H1 (cell line): ENCODE measurements at regions not wholly inside any gene's neighbourhood (a gene's known extent, or its start where the extent isn't known, plus 50 kb on each side); places are given as distances from the start of the nearest gene placed in this dataset.

Experiments
- CTCF ChIA-PET: fragments of 300-600 bp; sonication (Branson Sonifier 250); formaldehyde crosslinking; loops from one replicate; lab custom pipeline; 2021; ENCODE audit not compliant: partially characterized antibody; lab: Charles Lee
- POLR2A ChIA-PET: fragments of 300-600 bp; sonication (Branson Sonifier 250); formaldehyde crosslinking; loops from one replicate; lab custom pipeline; 2021; ENCODE audit warnings: inconsistent platforms; ENCODE audit not compliant: partially characterized antibody; lab: Charles Lee
- DNase-seq, 2 experiments: peaks; one replicate each; pipeline versions ENCODE4 v3.0.0 to v3.0.0-alpha.2; 2010 to 2022; ENCODE audit warnings: low spot score in 2 of 2, low read depth in 1 of 2, mixed read lengths in 1 of 2
- FAIRE-seq: peaks from 2 replicates; lab custom pipeline; 2011; peaks lifted over from hg19 to GRCh38; lab: Jason Lieb, UNC
- H2AFZ ChIP-seq: 2 replicates; pipeline ENCODE4 v1.8.1; 2012; ENCODE audit warnings: low read length, inconsistent platforms
- H2AK5ac ChIP-seq: 2 replicates; pipeline ENCODE4 v1.6.1; 2013; ENCODE audit warnings: low read depth, low read length
- H2BK120ac ChIP-seq: replicated peaks from 2 replicates; pipeline ENCODE3; 2013; ENCODE audit warnings: low read depth, low read length, inconsistent platforms
- H2BK12ac ChIP-seq: 2 replicates; pipeline ENCODE4 v1.6.1; 2013; ENCODE audit warnings: low read depth, low read length
- H2BK15ac ChIP-seq: 2 replicates; pipeline ENCODE4 v1.6.1; 2013; ENCODE audit warnings: low read length
- H2BK20ac ChIP-seq: 2 replicates; pipeline ENCODE4 v1.6.1; 2013; ENCODE audit warnings: low read length
- H2BK5ac ChIP-seq: 2 replicates; pipeline ENCODE4 v1.6.1; 2013; ENCODE audit warnings: low read depth, low read length
- H3K14ac ChIP-seq: 2 replicates; pipeline ENCODE4 v1.6.1; 2013; ENCODE audit warnings: inconsistent platforms; ENCODE audit not compliant: insufficient read length
- H3K18ac ChIP-seq: 2 replicates; pipeline ENCODE4 v1.6.1; 2013; ENCODE audit warnings: low read length; ENCODE audit errors: extremely low read depth
- H3K23ac ChIP-seq: 2 replicates; pipeline ENCODE4 v1.6.1; 2013; ENCODE audit warnings: inconsistent platforms; ENCODE audit not compliant: insufficient read length
- H3K23me2 ChIP-seq: 2 replicates; pipeline ENCODE4 v1.6.1; 2013; ENCODE audit warnings: low read depth, low read length
- H3K27ac ChIP-seq: 2 replicates; pipeline ENCODE4 v1.6.1; 2011; ENCODE audit warnings: low read depth, low read length, inconsistent platforms
- H3K27me3 ChIP-seq, 4 experiments: replicated peaks in 1 of 4; 1 replicate in 1 of 4; 2 replicates in 3 of 4; pipeline versions ENCODE4 v1.6.1 to v1.8.1; 2011 to 2013; ENCODE audit warnings: low read length in 3 of 4, mild to moderate bottlenecking in 3 of 4, inconsistent platforms in 2 of 4, mixed read lengths in 2 of 4, moderate library complexity in 1 of 4; ENCODE audit not compliant: control insufficient read depth in 3 of 4, insufficient read depth in 3 of 4; ENCODE audit errors: extremely low read depth in 1 of 4
- H3K36me3 ChIP-seq, 4 experiments: 2 replicates each; pipeline versions ENCODE4 v1.6.1 to v1.8.1; 2011 to 2013; ENCODE audit warnings: mild to moderate bottlenecking in 4 of 4, low read length in 3 of 4, moderate library complexity in 2 of 4, control low read depth in 1 of 4, inconsistent platforms in 1 of 4; ENCODE audit not compliant: insufficient read depth in 4 of 4, control insufficient read depth in 2 of 4
- H3K4ac ChIP-seq: replicated peaks from 2 replicates; pipeline ENCODE3; 2013; ENCODE audit warnings: low read length, low read depth, mixed read lengths, inconsistent platforms; ENCODE audit not compliant: insufficient read length
- H3K4me1 ChIP-seq, 4 experiments: replicated peaks in 1 of 4; 1 replicate in 1 of 4; 2 replicates in 3 of 4; pipeline versions ENCODE4 v1.6.1 to v1.8.1; 2011 to 2013; ENCODE audit warnings: low read length in 3 of 4, inconsistent platforms in 2 of 4, mixed read lengths in 1 of 4; ENCODE audit not compliant: insufficient read depth in 4 of 4, control insufficient read depth in 3 of 4
- H3K4me2 ChIP-seq, 2 experiments: 2 replicates each; pipeline versions ENCODE4 v1.6.1 to v1.8.1; 2011 to 2013; ENCODE audit warnings: low read depth in 2 of 2, low read length in 2 of 2, control low read depth in 1 of 2, inconsistent platforms in 1 of 2, mild to moderate bottlenecking in 1 of 2; ENCODE audit not compliant: insufficient read depth in 1 of 2
- H3K4me3 ChIP-seq, 4 experiments: fragments of 200-600, 300-600 bp in 1 of 4; sonication (generic), shearing (Covaris generic), sonication (Bioruptor Twin) in 1 of 4; 2 replicates each; pipeline versions ENCODE4 v1.5.1 to v1.8.1; 2011 to 2016; ENCODE audit warnings: low read length in 4 of 4, low read depth in 3 of 4, control low read depth in 2 of 4, inconsistent platforms in 2 of 4, mild to moderate bottlenecking in 2 of 4, mixed read lengths in 1 of 4, moderate library complexity in 1 of 4; ENCODE audit not compliant: insufficient read depth in 2 of 4; ENCODE audit errors: extremely low read depth in 1 of 4
- H3K56ac ChIP-seq: replicated peaks from 2 replicates; pipeline ENCODE3; 2013; ENCODE audit warnings: low read depth, mild to moderate bottlenecking, mixed read lengths, low read length, inconsistent platforms; ENCODE audit not compliant: insufficient read length
- H3K79me1 ChIP-seq: 2 replicates; pipeline ENCODE4 v1.6.1; 2013; ENCODE audit warnings: low read depth, low read length, control low read depth
- H3K79me2 ChIP-seq, 2 experiments: 2 replicates each; pipeline versions ENCODE4 v1.6.1 to v1.8.1; 2012 to 2013; ENCODE audit warnings: low read length in 2 of 2, mild to moderate bottlenecking in 2 of 2, inconsistent platforms in 1 of 2; ENCODE audit not compliant: insufficient read depth in 2 of 2, control insufficient read depth in 1 of 2
- H3K9ac ChIP-seq, 4 experiments: replicated peaks in 1 of 4; 1 replicate in 1 of 4; 2 replicates in 3 of 4; pipeline versions ENCODE4 v1.6.1 to v1.8.1; 2011 to 2013; ENCODE audit warnings: low read depth in 3 of 4, low read length in 3 of 4, control low read depth in 2 of 4, mild to moderate bottlenecking in 2 of 4, moderate library complexity in 2 of 4, inconsistent platforms in 1 of 4; ENCODE audit errors: extremely low read depth in 1 of 4
- H3K9me3 ChIP-seq, 2 experiments: 2 replicates each; pipeline versions ENCODE4 v1.6.1 to v1.8.1; 2012 to 2013; ENCODE audit warnings: mild to moderate bottlenecking in 2 of 2, moderate library complexity in 2 of 2, control low read depth in 1 of 2, inconsistent platforms in 1 of 2, low read depth in 1 of 2, low read length in 1 of 2, mixed read lengths in 1 of 2; ENCODE audit not compliant: insufficient read depth in 2 of 2
- H4K20me1 ChIP-seq, 2 experiments: replicated peaks in 1 of 2; 2 replicates each; pipeline versions ENCODE3 to v1.8.1; 2011 to 2013; ENCODE audit warnings: inconsistent platforms in 2 of 2, low read length in 2 of 2, mild to moderate bottlenecking in 1 of 2; ENCODE audit not compliant: insufficient read depth in 2 of 2, control insufficient read depth in 1 of 2
- H4K5ac ChIP-seq: 2 replicates; pipeline ENCODE4 v1.6.1; 2013; ENCODE audit warnings: low read length, low read depth, mixed read lengths, inconsistent platforms; ENCODE audit not compliant: insufficient read length
- H4K8ac ChIP-seq: 2 replicates; pipeline ENCODE4 v1.8.0; 2013; ENCODE audit warnings: mild to moderate bottlenecking, moderate library complexity, low read length, inconsistent platforms; ENCODE audit not compliant: insufficient read depth; ENCODE audit errors: extremely low read depth
- H4K91ac ChIP-seq: replicated peaks from 2 replicates; pipeline ENCODE3; 2013; ENCODE audit warnings: low read length, mixed read lengths, inconsistent platforms; ENCODE audit not compliant: insufficient read length
- BRCA1 ChIP-seq: IDR thresholded peaks from 2 replicates; pipeline ENCODE4 v1.6.1; 2012; ENCODE audit warnings: low read depth, low read length, improper control_type of control experiment
- CHD2 ChIP-seq: IDR thresholded peaks from 2 replicates; pipeline ENCODE4 v1.6.1; 2012; ENCODE audit warnings: low read length, improper control_type of control experiment
- WGBS, 2 experiments: shearing (Covaris generic) in 1 of 2; methylation state at CpG; one replicate each; pipeline versions ENCODE4 v1.1.6 to v1.1.7; 2013 to 2015; ENCODE audit warnings: low lambda C conversion rate in 2 of 2, mixed read lengths in 2 of 2, inconsistent platforms in 1 of 2, low coverage in 1 of 2, missing lambda C conversion rate in 1 of 2; ENCODE audit not compliant: insufficient replicate concordance in 2 of 2, insufficient coverage in 1 of 2, insufficient read length in 1 of 2; ENCODE audit errors: extremely low coverage in 1 of 2, missing lambda C conversion rate in 1 of 2; 5-methylcytosine and 5-hydroxymethylcytosine counted together

DNA sequence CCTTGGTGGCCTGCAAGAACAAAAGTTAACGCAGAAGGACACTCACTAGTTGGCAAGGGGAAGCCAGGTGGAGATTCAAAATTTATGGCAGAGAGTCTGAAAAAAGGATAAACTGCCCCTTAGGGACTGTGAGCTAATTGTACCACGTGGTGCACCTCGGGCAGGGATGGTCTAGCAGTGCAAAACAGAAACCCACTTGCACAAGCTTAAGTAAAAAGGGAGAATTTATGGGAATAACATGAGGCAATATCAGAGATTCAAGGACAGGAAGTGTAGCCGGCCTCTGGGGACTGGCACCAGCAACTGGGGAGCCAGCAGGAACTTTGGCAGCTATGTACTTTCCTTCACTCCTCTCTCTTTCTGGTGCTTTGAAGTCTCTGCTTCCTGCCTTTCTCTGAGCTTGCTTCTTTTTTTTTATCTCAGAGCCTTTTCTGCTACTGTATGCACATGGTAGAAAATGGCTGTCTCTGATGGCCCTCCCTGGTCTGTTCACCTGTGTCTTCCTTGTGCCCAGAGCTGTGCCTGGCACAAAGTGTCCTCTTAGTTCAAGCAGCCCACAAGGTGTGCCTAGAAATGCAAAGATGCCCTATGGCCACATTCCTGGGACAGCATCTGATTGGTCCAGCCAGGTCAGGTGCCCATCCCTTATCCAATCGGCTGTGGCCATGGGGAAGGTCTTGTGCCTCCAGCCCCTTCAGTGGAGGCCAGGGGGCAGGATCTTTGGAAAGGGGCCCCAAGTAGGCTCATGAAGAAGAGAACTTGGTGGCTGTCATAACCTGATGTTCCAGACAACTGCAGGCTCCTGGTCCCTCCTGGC lies 114.8 kb upstream of the ATP6AP2 start:
- no peak for TF ChIP-seq CHD2
- TF ChIP-seq BRCA1: no peak
- DNase-seq (no peak), FAIRE-seq (no peak)
- H3K23me2 ChIP-seq: no peaks in the 10 kb centered on the region
- H2BK15ac ChIP-seq: no peak overlapping the region
- H2BK120ac ChIP-seq: no peak overlapping the region
- no peaks in the 10 kb centered on the region for H3K4me1 ChIP-seq
- H3K79me2 ChIP-seq: no peaks in the 10 kb centered on the region
- no peak overlapping the region for H3K14ac ChIP-seq
- 0 out of 2 replicates have a peak overlapping the region, but pooled peaks have one; percentile 79 for H4K8ac ChIP-seq
- no peaks in the 10 kb centered on the region for H3K36me3 ChIP-seq
- H3K9me3 ChIP-seq: no peaks in the 10 kb centered on the region
- no peak overlapping the region for H3K9ac ChIP-seq
- no peak overlapping the region for H2BK12ac ChIP-seq
- H4K20me1 ChIP-seq: no peaks in the 10 kb centered on the region
- H3K18ac ChIP-seq: no peak overlapping the region
- H3K4ac ChIP-seq: no peak overlapping the region
- H4K5ac ChIP-seq: no peak overlapping the region
- no peak overlapping the region for H3K4me3 ChIP-seq
- no peak overlapping the region for H2BK5ac ChIP-seq
- WGBS, 2 experiments: 92% methylated on average over 4 of the region's 5 CpGs; no CpG with 5 or more reads in 1 of the 2 experiments
- H2AFZ ChIP-seq: no peak overlapping the region
- H4K91ac ChIP-seq: no peak overlapping the region
- no peak overlapping the region for H2BK20ac ChIP-seq
- H3K23ac ChIP-seq: no peak overlapping the region
- POLR2A ChIA-PET: interaction anchor here (0.6 kb wide), 1 partner anchor 829 kb away, joined by 4 read pairs; no protein-coding TSS in a partner anchor
- H3K27ac ChIP-seq: no peak overlapping the region
- H2AK5ac ChIP-seq: no peak overlapping the region
- H3K79me1 ChIP-seq: no peaks in the 10 kb centered on the region
- H3K56ac ChIP-seq: no peak overlapping the region
- CTCF ChIA-PET: interaction anchor here (0.6 to 0.9 kb wide), 4 partner anchors 26 to 73 kb away, joined by 3 to 4 read pairs (median 3); no protein-coding TSS in a partner anchor
- H3K4me2 ChIP-seq: no peak overlapping the region
- H3K27me3 ChIP-seq: no peaks in the 10 kb centered on the region
